PC-9 (cell line): ENCODE measurements at regions not wholly inside any gene's neighbourhood (a gene's known extent, or its start where the extent isn't known, plus 50 kb on each side); places are given as distances from the start of the nearest gene placed in this dataset.

ENCODE experiments used
- BruUV-seq: library from RNA; stranded (reverse); fragments of 400-500 nt; replicated peaks from 2 replicates; lab custom pipeline; 2021; lab: Mats Ljungman, UMichigan
- CTCF ChIA-PET: fragments of 300-600 bp; sonication (Branson Sonifier 250); formaldehyde crosslinking; loops from one replicate; lab custom pipeline; 2022; ENCODE audit warnings: antibody characterized with exemption; lab: Charles Lee
- POLR2A ChIA-PET: fragments of 300-600 bp; sonication (Branson Sonifier 250); formaldehyde crosslinking; loops from one replicate; lab custom pipeline; 2022; ENCODE audit warnings: antibody characterized with exemption; ENCODE audit not compliant: unreplicated experiment; lab: Charles Lee
- DNase-seq, 2 experiments: peaks; one replicate each; pipeline versions ENCODE4 v3.0.0 to v3.0.0-alpha.2; 2015 to 2022; ENCODE audit warnings: mixed read lengths in 1 of 2
- H2AFZ ChIP-seq: fragments of 200-600 bp; sonication (generic); 2 replicates; pipeline ENCODE4 v1.8.1; 2017; ENCODE audit warnings: antibody characterized with exemption
- H3F3A ChIP-seq: fragments of 200-600 bp; sonication (generic); 2 replicates; pipeline ENCODE4 v1.8.1; 2017; ENCODE audit warnings: antibody characterized with exemption, mild to moderate bottlenecking, low read depth; ENCODE audit not compliant: insufficient read depth
- H3K27ac ChIP-seq: fragments of 200-600 bp; sonication (generic); 2 replicates; pipeline ENCODE4 v1.6.1; 2016; ENCODE audit warnings: mixed run types
- H3K27me3 ChIP-seq: fragments of 200-600 bp; sonication (generic); 2 replicates; pipeline ENCODE4 v1.6.1; 2016; ENCODE audit warnings: low read depth, mixed run types; ENCODE audit not compliant: insufficient read depth
- H3K36me3 ChIP-seq: fragments of 200-600 bp; sonication (generic); 2 replicates; pipeline ENCODE4 v1.6.1; 2016; ENCODE audit warnings: low read depth, mixed run types
- H3K4me1 ChIP-seq: fragments of 200-600 bp; sonication (generic); replicated peaks from 2 replicates; pipeline ENCODE4 v1.6.1; 2016; ENCODE audit warnings: mixed run types; ENCODE audit not compliant: insufficient read depth
- H3K4me2 ChIP-seq: fragments of 200-600 bp; sonication (generic); 2 replicates; pipeline ENCODE4 v1.6.1; 2017; ENCODE audit warnings: mixed run types
- H3K4me3 ChIP-seq: fragments of 200-600 bp; sonication (generic); 2 replicates; pipeline ENCODE4 v1.6.1; 2016; ENCODE audit warnings: mixed run types
- H3K79me2 ChIP-seq: fragments of 200-600 bp; sonication (generic); 2 replicates; pipeline ENCODE4 v1.6.1; 2017; ENCODE audit warnings: low read depth, mixed run types
- H3K9me2 ChIP-seq: fragments of 200-600 bp; sonication (generic); 2 replicates; pipeline ENCODE4 v1.8.1; 2017; ENCODE audit warnings: mild to moderate bottlenecking; ENCODE audit not compliant: insufficient read depth
- H3K9me3 ChIP-seq: fragments of 200-600 bp; sonication (generic); 2 replicates; pipeline ENCODE4 v1.8.1; 2016; ENCODE audit warnings: low read depth; ENCODE audit not compliant: insufficient read depth
- H4K20me1 ChIP-seq: fragments of 200-600 bp; sonication (generic); 2 replicates; pipeline ENCODE4 v1.8.1; 2017; ENCODE audit not compliant: insufficient read depth
- EZH2 ChIP-seq: fragments of 200-600 bp; sonication (generic); IDR thresholded peaks from 2 replicates; pipeline ENCODE4 v1.8.0; 2017; ENCODE audit warnings: antibody characterized with exemption, low read depth
- intact Hi-C: fragments of 100-400 bp; cut with micrococcal nuclease; formaldehyde crosslinking; loops from one replicate; pipeline ENCODE4 v1.10.0; 2022; ENCODE audit not compliant: unreplicated experiment
- TF ChIP-seq, protein P1 (sequence below): fragments of 200-600 bp; sonication (generic); conservative IDR thresholded peaks from 2 replicates; pipeline ENCODE4 v1.6.1; 2017; ENCODE audit warnings: mixed run types, antibody characterized with exemption, mild to moderate bottlenecking, moderate library complexity

DNA sequence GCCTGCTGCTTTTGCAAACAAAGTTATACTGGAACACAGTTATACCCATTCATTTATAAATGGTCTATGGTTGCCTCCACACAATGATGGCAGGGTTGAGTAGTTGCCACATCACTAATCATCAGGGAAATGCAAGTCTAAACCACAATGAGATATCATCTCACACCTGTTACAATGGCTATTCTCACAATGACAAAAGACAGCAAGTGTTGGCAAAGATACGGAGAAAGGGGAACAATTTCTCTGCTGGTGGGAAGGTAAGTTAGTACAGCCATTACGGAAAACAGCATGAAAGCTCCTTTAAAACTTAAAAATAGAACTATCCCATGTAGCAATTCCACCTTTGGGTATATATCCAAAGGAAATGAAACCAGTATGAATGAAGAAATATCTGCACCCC, 261.4 kb downstream of the TJP1 start:
- Histone ChIP-seq H3K27me3 (peaks cover 36% of the 10 kb centered on the region), H3K36me3 (no peaks in the 10 kb centered on the region), H3K4me3 (no peak overlapping the region), H4K20me1 (no peaks in the 10 kb centered on the region), H3F3A (no peaks in the 10 kb centered on the region), H3K27ac (no peak overlapping the region), H3K4me2 (no peak overlapping the region), H3K4me1 (no peaks in the 10 kb centered on the region), H2AFZ (no peak overlapping the region), H3K9me2 (no peaks in the 10 kb centered on the region), H3K79me2 (no peaks in the 10 kb centered on the region), H3K9me3 (no peaks in the 10 kb centered on the region)
- ChIA-PET POLR2A (no interaction called here), CTCF (no interaction called here)
- intact Hi-C loops = no loop called here
- no TSS peak for BruUV-seq
- TF ChIP-seq, protein P1, sequence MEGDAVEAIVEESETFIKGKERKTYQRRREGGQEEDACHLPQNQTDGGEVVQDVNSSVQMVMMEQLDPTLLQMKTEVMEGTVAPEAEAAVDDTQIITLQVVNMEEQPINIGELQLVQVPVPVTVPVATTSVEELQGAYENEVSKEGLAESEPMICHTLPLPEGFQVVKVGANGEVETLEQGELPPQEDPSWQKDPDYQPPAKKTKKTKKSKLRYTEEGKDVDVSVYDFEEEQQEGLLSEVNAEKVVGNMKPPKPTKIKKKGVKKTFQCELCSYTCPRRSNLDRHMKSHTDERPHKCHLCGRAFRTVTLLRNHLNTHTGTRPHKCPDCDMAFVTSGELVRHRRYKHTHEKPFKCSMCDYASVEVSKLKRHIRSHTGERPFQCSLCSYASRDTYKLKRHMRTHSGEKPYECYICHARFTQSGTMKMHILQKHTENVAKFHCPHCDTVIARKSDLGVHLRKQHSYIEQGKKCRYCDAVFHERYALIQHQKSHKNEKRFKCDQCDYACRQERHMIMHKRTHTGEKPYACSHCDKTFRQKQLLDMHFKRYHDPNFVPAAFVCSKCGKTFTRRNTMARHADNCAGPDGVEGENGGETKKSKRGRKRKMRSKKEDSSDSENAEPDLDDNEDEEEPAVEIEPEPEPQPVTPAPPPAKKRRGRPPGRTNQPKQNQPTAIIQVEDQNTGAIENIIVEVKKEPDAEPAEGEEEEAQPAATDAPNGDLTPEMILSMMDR = no peak
- no peak for TF ChIP-seq EZH2
- DNase-seq = no peak

GRCh38 chr15:29558261-29558660, 264.0 kb downstream of the TJP1 start:
- Histone ChIP-seq H3K27me3 (peaks cover 44% of the 10 kb centered on the region), H3K4me1 (no peaks in the 10 kb centered on the region), H3K4me2 (no peak overlapping the region), H3F3A (no peaks in the 10 kb centered on the region), H3K4me3 (no peak overlapping the region), H3K79me2 (no peaks in the 10 kb centered on the region), H2AFZ (no peak overlapping the region), H4K20me1 (no peaks in the 10 kb centered on the region), H3K36me3 (no peaks in the 10 kb centered on the region), H3K27ac (no peak overlapping the region), H3K9me3 (no peaks in the 10 kb centered on the region), H3K9me2 (no peaks in the 10 kb centered on the region)
- BruUV-seq = no TSS peak
- ChIA-PET POLR2A (no interaction called here), CTCF (no interaction called here)
- no peak for TF ChIP-seq EZH2
- TF ChIP-seq, protein P1 = no peak
- no peak for DNase-seq
- intact Hi-C loops = no loop called here

- TF ChIP-seq EZH2 = no peak
- TF ChIP-seq, protein P1 = no peak
- ChIA-PET CTCF (no interaction called here), POLR2A (no interaction called here)
- Histone ChIP-seq H3K36me3 (no peaks in the 10 kb centered on the region), H3F3A (no peaks in the 10 kb centered on the region), H3K27me3 (peaks cover 45% of the 10 kb centered on the region), H2AFZ (no peak overlapping the region), H3K9me2 (no peaks in the 10 kb centered on the region), H3K9me3 (no peaks in the 10 kb centered on the region), H3K27ac (no peak overlapping the region), H3K4me2 (no peak overlapping the region), H4K20me1 (no peaks in the 10 kb centered on the region), H3K4me3 (no peak overlapping the region), H3K79me2 (no peaks in the 10 kb centered on the region), H3K4me1 (no peaks in the 10 kb centered on the region)
- no TSS peak for BruUV-seq
- no peak for DNase-seq
- intact Hi-C loops = no loop called here
These were observed 265.1 kb downstream of the TJP1 start for GRCh38 chr15:29557171-29557570.
